Common myeloid progenitor, CD34-positive (primary cell): ENCODE measurements at regions not wholly inside any gene's neighbourhood (a gene's known extent, or its start where the extent isn't known, plus 50 kb on each side); places are given as distances from the start of the nearest gene placed in this dataset.

Source experiments
- CTCF ChIA-PET: fragments of 350-600 bp; sonication (Branson Sonifier 250); formaldehyde crosslinking; loops from one replicate; lab custom pipeline; 2021; ENCODE audit warnings: antibody characterized with exemption; lab: Charles Lee
- POLR2A ChIA-PET: fragments of 350-600 bp; sonication (Branson Sonifier 250); formaldehyde crosslinking; loops from one replicate; lab custom pipeline; 2021; ENCODE audit warnings: antibody characterized with exemption; lab: Charles Lee
- DNase-seq, 3 donors: peaks; one replicate each; pipeline versions ENCODE4 v3.0.0 to v3.0.0-alpha.2; 2013
- H3K27ac ChIP-seq, 2 experiments: 1 replicate in 1 of 2; 2 replicates in 1 of 2; pipeline ENCODE4 v1.7.0; 2013; ENCODE audit warnings: inconsistent platforms in 2 of 2, low read length in 2 of 2, mild to moderate bottlenecking in 2 of 2, low read depth in 1 of 2, moderate library complexity in 1 of 2; ENCODE audit not compliant: severe bottlenecking in 2 of 2, insufficient read depth in 1 of 2, poor library complexity in 1 of 2
- H3K27me3 ChIP-seq, 5 experiments: replicated peaks in 2 of 5; 1 replicate in 3 of 5; 2 replicates in 2 of 5; pipeline versions ENCODE4 v1.6.1 to v1.7.0; 2013; ENCODE audit warnings: low read length in 4 of 5, mild to moderate bottlenecking in 2 of 5, moderate library complexity in 2 of 5, inconsistent platforms in 1 of 5; ENCODE audit not compliant: insufficient read depth in 5 of 5, control insufficient read depth in 4 of 5
- H3K36me3 ChIP-seq, 4 experiments: 1 replicate in 2 of 4; 2 replicates in 2 of 4; pipeline versions ENCODE4 v1.6.1 to v1.7.0; 2013; ENCODE audit warnings: low read length in 3 of 4, control low read depth in 1 of 4, mild to moderate bottlenecking in 1 of 4; ENCODE audit not compliant: control insufficient read depth in 4 of 4, insufficient read depth in 4 of 4
- H3K4me1 ChIP-seq, 4 experiments: 1 replicate in 3 of 4; 2 replicates in 1 of 4; pipeline versions ENCODE4 v1.6.1 to v1.7.1; 2013; ENCODE audit warnings: low read length in 3 of 4, mild to moderate bottlenecking in 3 of 4, control low read depth in 1 of 4, inconsistent platforms in 1 of 4, moderate library complexity in 1 of 4; ENCODE audit not compliant: control insufficient read depth in 4 of 4, insufficient read depth in 4 of 4; ENCODE audit errors: control extremely low read depth in 1 of 4
- H3K4me3 ChIP-seq, 7 experiments: 1 replicate in 4 of 7; 2 replicates in 3 of 7; pipeline versions ENCODE4 v1.5.1 to v1.7.0; 2013; ENCODE audit warnings: mild to moderate bottlenecking in 7 of 7, low read length in 6 of 7, moderate library complexity in 6 of 7, inconsistent platforms in 2 of 7, low read depth in 2 of 7, control low read depth in 1 of 7; ENCODE audit not compliant: insufficient read depth in 4 of 7, control insufficient read depth in 1 of 7; ENCODE audit errors: extremely low read depth in 1 of 7
- H3K9me3 ChIP-seq, 5 experiments: 1 replicate in 4 of 5; 2 replicates in 1 of 5; pipeline versions ENCODE4 v1.6.1 to v1.7.1; 2013; ENCODE audit warnings: low read length in 4 of 5, mild to moderate bottlenecking in 2 of 5, inconsistent platforms in 1 of 5, low read depth in 1 of 5, moderate library complexity in 1 of 5; ENCODE audit not compliant: control insufficient read depth in 4 of 5, insufficient read depth in 2 of 5; ENCODE audit errors: control extremely low read depth in 1 of 5
- WGBS: methylation state at CpG from one replicate; pipeline ENCODE4 v1.1.5; 2013; ENCODE audit not compliant: insufficient coverage; 5-methylcytosine and 5-hydroxymethylcytosine counted together

DNA sequence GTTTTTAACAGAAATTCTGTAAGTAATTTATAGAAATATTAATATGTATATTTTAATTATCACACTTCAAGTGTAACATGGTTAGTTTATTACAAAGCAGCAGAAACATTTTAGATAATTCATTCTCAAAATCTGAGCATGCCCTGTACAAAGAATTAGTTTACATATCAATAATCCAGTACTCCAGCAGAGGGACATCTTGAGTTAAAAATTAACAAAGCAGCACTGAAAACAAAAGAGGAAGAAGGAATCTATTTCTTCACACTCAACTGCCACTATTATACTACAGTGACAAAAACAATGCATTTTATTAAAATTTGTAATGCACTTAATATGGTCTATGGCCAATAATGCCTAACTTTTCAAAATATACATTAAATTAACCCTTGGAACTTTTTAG lies 179.1 kb upstream of the KLHL4 start:
- Histone ChIP-seq H3K9me3 (no peaks in the 10 kb centered on the region), H3K4me3 (no peak overlapping the region), H3K4me1 (no peaks in the 10 kb centered on the region), H3K27me3 (no peaks in the 10 kb centered on the region), H3K36me3 (no peaks in the 10 kb centered on the region), H3K27ac (no peak overlapping the region)
- peak; percentile 1 to 53 (median 52) for DNase-seq
- ChIA-PET POLR2A (no interaction called here), CTCF (no interaction called here)

DNA sequence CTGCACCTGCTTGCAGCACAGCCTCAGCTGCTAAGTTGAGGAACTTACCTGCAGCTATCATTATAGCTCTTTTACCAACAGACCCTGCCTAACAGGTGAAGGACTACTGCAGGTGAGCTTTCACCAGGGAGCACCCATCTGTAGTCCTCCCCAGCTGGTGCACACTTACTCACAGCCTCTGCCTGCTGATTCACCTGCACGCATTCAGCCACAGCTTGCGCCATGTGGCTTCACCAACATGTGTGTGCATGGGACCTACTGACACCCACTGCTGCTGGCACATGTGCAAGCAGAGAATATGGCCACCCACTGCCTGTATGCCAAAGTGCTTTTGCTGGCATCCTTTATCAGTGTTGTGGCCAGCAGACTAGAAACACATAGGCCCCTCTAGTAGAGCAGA lies 146.7 kb upstream of the KLHL4 start:
- Histone ChIP-seq H3K4me3 (no peak overlapping the region), H3K4me1 (no peaks in the 10 kb centered on the region), H3K9me3 (no peaks in the 10 kb centered on the region), H3K36me3 (no peaks in the 10 kb centered on the region), H3K27me3 (no peaks in the 10 kb centered on the region), H3K27ac (no peak overlapping the region)
- ChIA-PET CTCF (no interaction called here), POLR2A (no interaction called here)
- no peak for DNase-seq
- WGBS, result 96% methylated on average over 2 of the region's 2 CpGs

DNA sequence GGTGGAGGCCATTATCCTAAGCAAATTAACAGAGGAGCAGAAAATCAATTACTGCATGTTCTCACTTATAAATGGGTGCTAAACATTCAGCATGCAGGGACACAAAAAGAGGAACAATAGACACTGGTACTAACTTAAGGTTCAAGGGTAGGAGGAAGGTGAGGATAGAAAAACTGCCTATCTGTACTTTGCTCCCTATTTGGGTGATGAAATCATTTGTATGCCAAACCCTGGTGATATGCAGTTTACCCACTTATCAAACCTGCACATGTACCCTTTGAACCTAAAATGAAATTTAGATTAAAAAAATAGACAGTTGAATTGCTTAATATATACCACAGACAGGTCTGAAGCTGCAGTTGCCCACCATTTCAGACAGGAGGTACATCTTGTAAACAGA lies 143.3 kb upstream of the KLHL4 start:
- ChIA-PET CTCF (no interaction called here), POLR2A (no interaction called here)
- no peak overlapping the region for H3K27ac ChIP-seq
- no peaks in the 10 kb centered on the region for H3K4me1 ChIP-seq
- no peaks in the 10 kb centered on the region for H3K9me3 ChIP-seq
- DNase-seq, result no peak
- no peaks in the 10 kb centered on the region for H3K36me3 ChIP-seq
- no peak overlapping the region for H3K4me3 ChIP-seq
- no peaks in the 10 kb centered on the region for H3K27me3 ChIP-seq

DNA sequence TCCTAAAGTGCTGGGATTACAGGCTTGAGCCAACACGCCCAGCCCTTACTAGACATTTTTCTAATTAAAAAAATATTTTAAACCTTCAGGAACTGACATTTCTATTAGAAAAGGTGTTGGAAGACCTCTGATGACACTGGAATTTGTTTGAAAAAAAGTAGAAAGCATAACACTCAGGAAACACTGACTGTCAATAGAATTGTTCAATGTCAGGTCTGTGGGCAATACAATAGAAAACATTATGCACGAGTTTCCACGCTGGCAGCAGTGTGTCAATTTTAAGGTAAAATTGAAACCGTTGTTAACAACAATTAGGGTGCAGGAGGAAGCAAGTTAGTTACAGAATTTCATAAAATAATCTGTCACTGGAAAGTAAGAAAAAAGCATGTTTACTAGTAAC lies 140.7 kb upstream of the KLHL4 start:
- POLR2A ChIA-PET, result no interaction called here
- CTCF ChIA-PET, result no interaction called here
- no CpG with 5 or more reads among the region's 4 CpGs for WGBS

DNA sequence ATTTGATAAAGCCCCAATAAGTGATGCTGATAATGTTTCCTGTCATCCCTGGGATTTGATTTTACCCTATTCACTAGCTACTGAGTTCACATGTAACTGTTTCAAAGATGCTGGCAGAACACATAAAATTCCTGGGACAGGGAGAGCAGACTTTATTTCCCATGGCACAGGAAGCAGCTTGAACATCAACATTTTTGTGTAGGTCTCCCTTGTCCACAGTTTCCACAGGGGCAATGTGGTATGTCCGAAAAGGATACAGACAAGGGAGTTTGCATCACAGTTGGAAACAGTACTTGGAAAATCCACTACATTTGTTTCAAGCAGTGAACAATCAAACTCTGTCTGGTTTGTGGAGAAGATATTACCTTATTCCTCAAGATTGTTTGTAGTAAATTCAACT lies 129.2 kb upstream of the KLHL4 start:
- DNase-seq, result no peak
- Histone ChIP-seq H3K27ac (no peak overlapping the region), H3K9me3 (no peaks in the 10 kb centered on the region), H3K27me3 (peaks cover 0 to 2% (median 0%) of the 10 kb centered on the region in 5 experiments), H3K4me3 (no peak overlapping the region), H3K36me3 (no peaks in the 10 kb centered on the region), H3K4me1 (no peaks in the 10 kb centered on the region)
- ChIA-PET CTCF (no interaction called here), POLR2A (no interaction called here)
- 80% methylated on average over 1 of the region's 1 CpG for whole genome bisulfite sequencing

More for the DNA sequence above, 140.7 kb upstream of the KLHL4 start:
- Histone ChIP-seq H3K36me3 (no peaks in the 10 kb centered on the region), H3K27ac (no peak overlapping the region), H3K4me3 (no peak overlapping the region), H3K9me3 (no peaks in the 10 kb centered on the region), H3K27me3 (no peaks in the 10 kb centered on the region), H3K4me1 (no peaks in the 10 kb centered on the region)
- no peak for DNase-seq

DNA sequence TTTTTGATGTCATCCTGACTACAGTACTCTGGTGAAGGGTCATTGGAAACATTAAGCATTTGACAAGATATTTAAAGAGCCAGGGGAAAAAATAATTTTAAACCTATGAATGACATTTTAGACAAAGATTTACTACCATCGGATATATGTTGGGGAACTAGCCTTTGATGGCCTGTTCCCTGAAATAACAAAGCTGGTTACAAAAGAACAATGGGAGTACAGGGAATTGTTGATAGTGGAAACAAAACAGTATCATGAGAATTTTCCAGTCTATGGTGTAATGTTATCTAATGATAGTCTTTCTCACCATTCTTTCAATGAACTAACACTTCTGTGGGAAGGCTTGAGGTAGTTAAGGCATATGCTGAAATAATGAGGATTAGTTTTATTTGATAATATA lies 125.9 kb upstream of the KLHL4 start:
- POLR2A ChIA-PET, result no interaction called here

DNA sequence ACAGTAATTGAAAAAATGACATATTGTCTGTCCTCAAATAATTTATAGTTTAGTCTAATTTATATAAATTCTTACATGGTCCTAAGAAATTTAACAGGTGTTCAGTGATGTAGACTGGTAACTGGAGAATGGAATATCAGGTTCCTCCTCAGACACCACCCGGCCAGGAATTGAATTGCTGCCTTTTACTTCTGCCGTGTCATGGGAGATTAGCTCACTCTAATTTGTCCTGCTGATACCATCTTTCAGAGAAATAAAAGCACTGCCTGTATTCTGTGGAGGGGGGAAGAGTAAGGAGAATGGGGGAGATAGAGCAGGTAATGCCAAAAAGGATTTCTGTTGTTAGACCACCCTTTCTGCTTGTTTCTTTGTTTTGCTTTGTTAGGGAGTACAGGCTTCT lies 125.2 kb upstream of the KLHL4 start:
- ChIA-PET CTCF (no interaction called here), POLR2A (no interaction called here)
- DNase-seq, result no peak
- Histone ChIP-seq H3K36me3 (no peaks in the 10 kb centered on the region), H3K27ac (no peak overlapping the region), H3K4me1 (no peaks in the 10 kb centered on the region), H3K9me3 (no peaks in the 10 kb centered on the region), H3K4me3 (no peak overlapping the region), H3K27me3 (peaks cover 0 to 2% (median 0%) of the 10 kb centered on the region in 5 experiments)
- whole genome bisulfite sequencing, result no CpG with 5 or more reads among the region's 2 CpGs

More for the DNA sequence above, 125.9 kb upstream of the KLHL4 start:
- Histone ChIP-seq H3K4me3 (no peak overlapping the region), H3K4me1 (no peaks in the 10 kb centered on the region), H3K27ac (no peak overlapping the region), H3K36me3 (no peaks in the 10 kb centered on the region), H3K9me3 (no peaks in the 10 kb centered on the region), H3K27me3 (peaks cover 0 to 2% (median 0%) of the 10 kb centered on the region in 5 experiments)
- no peak for DNase-seq
- no CpG with 5 or more reads among the region's 1 CpG for WGBS
- CTCF ChIA-PET, result no interaction called here
